PC-3 (cell line): ENCODE measurements at regions not wholly inside any gene's neighbourhood (a gene's known extent, or its start where the extent isn't known, plus 50 kb on each side); places are given as distances from the start of the nearest gene placed in this dataset.

Experiments
- EZH2 ChIP-seq: fragments of 300-600 bp; sonication (generic); IDR thresholded peaks from one replicate; pipeline ENCODE4 v1.6.1; 2017; ENCODE audit warnings: antibody characterized with exemption, mild to moderate bottlenecking, low read length; ENCODE audit not compliant: unreplicated experiment
- EZH2phosphoT487 ChIP-seq: fragments of 300-600 bp; sonication (generic); IDR thresholded peaks from 2 replicates; pipeline ENCODE4 v1.6.1; 2018; ENCODE audit warnings: mild to moderate bottlenecking, antibody characterized with exemption, low read length, borderline replicate concordance
- TF ChIP-seq, protein P1 (sequence below): fragments of 300-600 bp; sonication (generic); conservative IDR thresholded peaks from 2 replicates; pipeline ENCODE4 v1.5.1; 2017; ENCODE audit warnings: antibody characterized with exemption, low read depth, mild to moderate bottlenecking, low read length

DNA sequence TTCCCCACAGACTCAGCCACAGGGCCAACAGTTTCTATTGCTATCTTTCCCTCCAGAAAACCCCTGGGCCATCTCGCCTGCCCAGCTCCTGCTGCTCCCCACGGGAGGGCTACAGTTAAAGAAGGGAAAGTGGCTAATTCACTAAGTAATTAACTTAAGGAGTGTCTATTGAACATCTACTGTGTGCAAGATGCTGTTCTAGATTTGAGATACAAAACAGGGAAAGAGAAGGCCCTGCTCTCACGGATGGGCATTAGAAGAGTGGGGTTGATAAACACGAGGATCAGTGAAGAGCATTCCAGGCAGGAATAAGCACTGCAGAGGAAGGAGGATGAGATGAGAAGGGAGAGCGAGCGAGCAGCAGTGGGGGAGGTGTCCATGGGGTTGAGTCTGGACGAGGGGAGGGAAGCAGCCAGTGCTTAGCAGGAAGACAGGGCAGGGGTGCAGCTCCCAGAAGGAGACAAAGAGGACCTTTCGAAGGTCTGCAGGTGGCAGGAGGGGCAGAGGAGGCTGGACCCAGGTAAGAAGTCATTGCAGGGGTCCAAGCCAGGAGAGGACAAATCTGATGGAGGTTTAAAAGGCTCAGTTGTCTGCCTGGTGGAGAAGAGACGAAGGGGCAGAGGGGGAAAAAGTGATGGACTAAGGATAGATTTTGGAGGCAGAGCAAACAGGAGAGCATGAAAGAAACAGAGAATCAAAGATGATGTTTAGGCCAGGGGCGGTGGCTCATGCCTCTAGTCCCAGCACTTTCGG lies 64.7 kb downstream of the KLF15 start:
- TF ChIP-seq, protein P1, sequence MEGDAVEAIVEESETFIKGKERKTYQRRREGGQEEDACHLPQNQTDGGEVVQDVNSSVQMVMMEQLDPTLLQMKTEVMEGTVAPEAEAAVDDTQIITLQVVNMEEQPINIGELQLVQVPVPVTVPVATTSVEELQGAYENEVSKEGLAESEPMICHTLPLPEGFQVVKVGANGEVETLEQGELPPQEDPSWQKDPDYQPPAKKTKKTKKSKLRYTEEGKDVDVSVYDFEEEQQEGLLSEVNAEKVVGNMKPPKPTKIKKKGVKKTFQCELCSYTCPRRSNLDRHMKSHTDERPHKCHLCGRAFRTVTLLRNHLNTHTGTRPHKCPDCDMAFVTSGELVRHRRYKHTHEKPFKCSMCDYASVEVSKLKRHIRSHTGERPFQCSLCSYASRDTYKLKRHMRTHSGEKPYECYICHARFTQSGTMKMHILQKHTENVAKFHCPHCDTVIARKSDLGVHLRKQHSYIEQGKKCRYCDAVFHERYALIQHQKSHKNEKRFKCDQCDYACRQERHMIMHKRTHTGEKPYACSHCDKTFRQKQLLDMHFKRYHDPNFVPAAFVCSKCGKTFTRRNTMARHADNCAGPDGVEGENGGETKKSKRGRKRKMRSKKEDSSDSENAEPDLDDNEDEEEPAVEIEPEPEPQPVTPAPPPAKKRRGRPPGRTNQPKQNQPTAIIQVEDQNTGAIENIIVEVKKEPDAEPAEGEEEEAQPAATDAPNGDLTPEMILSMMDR: no peak
- no peak for TF ChIP-seq EZH2
- no peak for TF ChIP-seq EZH2phosphoT487
